HG03025 (cell line): ENCODE measurements at regions not wholly inside any gene's neighbourhood (a gene's known extent, or its start where the extent isn't known, plus 50 kb on each side); places are given as distances from the start of the nearest gene placed in this dataset.

Experiments used
- ATAC-seq: cut with Tn5 transposase; IDR thresholded peaks from one replicate; pipeline ENCODE4 v1.9.1; 2021; ENCODE audit warnings: mild to moderate bottlenecking, moderate library complexity; ENCODE audit not compliant: unreplicated experiment, low FRiP score

DNA sequence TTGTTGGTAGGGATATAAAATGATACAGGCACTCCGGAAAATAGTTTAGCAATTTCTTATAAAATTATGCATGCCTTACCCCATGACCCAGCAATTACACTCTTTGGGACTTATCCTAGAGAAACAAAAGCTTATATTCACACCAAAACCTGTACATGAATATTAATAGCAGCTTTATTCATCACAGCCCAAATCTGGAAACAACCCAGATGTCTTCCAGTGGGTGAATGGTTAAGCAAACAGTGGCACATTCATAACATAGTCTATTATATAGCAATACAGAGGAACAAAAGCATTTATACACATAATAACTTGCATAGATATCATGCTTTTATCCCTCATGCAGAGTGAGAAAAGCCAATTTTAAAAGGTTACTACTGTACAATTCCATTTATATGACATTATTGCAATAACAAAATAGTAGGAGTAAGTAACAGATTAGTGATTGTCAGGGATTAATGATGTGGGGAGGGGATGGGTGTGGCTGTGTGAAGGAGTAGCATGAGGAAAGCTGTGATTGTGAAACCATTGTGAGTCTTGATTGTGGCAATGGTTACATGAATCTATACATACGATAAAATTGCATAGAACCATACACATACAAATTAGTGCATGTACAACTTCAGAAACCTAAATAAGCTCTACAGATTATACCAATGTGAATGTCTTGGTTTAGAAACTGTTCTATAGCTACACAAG lies 363.1 kb upstream of the OR4E1 start:
- ATAC-seq: no peak

DNA sequence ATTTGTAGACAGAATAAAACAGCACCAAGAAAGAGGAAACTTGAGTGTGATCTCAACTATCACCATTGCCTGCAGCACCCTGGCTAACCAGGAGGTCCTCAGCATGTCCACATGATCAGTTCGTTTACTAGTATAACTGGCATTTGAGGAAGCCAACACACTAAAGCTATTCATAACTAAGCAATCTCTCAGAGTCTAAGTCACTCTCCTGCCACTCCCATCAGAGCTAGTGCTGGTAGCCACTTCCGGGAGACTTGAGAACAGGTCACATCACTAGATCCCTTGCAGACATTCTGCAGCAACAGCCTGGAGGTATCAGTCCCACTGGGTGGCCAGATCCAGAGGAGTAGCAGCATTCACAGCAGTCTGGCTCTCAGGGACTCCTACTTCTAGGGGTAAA lies 352.9 kb upstream of the OR4E1 start:
- no peak for ATAC-seq

DNA sequence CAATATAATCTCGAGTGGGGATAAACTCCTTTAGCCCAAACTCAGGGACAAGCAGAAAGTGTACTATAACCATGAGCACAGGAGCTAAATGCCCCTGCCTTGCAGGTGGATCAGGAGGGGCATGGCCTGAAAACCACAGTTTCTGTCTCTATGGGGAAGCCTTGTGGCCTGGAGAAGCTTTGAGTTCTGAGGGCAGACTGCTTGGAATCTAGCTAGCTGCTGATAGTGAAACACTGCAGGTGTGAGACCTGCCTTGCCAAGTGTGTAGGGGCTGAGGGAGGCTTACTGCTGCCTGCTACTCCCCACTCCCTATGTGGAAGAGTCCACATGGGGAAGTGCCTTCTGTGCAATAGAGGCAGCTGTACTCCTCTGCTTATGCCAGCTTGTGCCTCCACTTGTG lies 352.3 kb upstream of the OR4E1 start:
- ATAC-seq: no peak

DNA sequence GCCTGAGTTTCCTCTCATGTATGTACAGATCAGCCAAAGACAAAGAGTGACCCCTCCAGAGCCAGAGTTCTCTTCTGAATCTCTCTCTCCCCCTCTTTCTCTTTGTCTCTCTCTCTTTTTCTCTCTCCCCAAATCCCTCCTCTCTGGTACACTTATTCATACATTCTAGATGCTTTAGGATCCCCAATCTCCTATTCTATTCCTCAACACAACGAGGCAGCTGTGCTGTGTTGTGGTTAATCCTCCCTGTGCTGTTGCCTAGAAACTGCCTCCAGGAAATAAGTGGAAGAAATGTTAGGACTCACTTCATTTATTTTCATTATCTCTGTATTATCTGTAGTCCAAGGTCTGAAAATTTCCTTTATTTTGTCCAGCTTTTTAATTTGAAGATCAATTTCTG lies 350.5 kb upstream of the OR4E1 start:
- ATAC-seq: no peak

DNA sequence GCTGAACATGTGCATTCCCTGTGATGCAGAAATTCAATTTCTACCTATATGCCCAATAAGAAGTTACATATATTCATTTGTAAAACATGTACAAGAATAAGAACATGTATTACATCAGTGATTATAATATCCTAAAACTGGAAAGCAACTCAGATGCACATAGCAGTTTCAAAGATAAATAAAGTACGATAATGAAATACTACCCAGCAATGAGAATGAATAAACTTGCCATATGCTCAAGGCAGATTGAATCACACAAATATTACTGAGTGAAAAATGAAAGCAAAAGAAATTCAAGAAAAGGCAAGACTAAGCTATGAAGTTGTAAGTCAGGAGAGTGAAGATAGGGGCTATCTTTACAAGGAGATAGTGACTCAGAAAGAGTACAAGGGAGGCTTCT lies 345.3 kb upstream of the OR4E1 start:
- ATAC-seq: no peak

DNA sequence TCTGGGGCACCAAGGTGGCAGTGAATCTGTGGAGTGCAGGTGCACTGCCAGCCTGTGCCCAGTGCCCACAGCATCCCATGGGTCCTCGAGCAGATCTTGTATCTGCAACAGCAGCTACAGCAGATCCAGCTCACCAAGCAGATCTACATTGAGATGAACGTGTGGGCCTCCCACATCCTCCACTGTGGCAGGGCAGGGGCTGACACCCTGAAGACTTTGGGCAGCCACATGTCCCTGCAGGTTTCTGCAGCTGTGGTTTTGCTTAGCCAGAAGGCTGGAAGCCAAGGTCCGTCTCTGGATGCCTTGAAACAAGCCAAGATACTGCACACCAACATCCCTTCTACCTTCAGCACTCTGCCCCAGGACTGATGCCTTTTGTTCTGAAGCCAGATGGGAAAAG lies 338.8 kb upstream of the OR4E1 start:
- ATAC-seq: no peak

DNA sequence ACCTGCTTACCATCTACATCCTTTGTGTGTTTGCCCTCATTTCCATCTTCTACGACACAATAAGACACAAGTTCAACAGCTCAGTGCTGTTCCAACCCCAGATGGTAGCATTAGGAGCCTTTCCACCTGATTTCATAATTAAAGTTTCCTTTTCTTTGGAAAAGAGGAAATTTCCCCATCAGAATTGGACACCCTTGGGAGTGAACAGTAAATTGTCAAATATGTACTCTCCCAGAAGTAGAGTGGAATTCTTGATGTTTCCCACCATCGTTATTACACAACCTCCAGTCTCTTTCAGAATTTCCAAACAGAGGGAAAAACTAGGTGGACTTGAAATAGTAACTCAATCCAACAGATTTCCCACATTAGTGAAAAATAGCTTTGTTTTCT lies 337.6 kb upstream of the OR4E1 start:
- ATAC-seq: no peak

DNA sequence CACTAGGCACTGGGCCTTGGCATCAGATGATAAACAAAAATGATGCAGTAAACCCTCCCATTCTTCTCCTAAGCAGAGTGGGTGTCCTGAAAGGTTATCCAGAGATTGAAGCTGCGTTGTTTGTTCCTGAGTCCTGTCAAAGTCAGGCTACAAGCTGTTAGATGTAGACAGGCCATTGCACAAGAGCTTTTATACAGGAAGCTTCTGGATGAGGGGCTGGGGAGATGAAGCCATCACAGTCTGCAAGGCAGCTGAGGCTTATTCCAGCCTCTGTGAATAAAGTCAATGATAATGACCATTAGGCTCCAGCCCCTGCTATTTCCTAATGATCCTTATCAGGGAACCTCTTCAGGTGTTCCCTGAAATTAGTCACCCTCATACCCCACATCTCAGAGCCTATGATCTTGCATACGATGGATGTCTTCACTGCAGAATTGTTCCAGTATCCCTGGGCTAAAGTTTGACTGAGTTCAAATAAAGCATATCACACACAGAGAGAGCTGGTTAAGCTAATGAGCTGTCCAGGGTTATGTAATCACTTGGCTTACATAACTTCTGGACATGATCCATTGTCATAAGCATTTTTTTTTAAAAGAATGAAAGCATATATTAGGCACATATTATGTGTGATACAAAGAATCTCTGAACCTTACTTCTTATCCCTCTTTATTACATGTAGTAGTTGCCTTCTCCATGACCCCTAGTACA lies 337.1 kb upstream of the OR4E1 start:
- no peak for ATAC-seq

DNA sequence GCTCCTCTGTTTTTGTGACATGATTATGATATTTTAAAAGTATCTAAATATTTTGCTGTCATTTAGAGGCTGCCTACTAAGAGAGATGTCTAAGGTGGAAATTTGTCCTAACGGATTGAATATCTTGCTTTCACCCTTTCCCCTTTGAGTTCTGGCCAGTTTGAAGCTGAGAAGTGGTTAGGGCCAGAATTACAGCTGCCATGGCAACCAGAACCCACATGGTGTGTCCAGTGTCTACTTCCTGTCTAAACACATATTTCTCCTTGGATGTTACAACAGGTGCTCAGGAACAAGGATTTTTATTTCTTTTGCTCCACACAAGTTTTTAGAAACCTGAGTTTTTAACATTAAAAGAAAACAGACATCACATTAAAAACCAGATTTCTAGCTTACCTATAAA lies 335.1 kb upstream of the OR4E1 start:
- no peak for ATAC-seq

DNA sequence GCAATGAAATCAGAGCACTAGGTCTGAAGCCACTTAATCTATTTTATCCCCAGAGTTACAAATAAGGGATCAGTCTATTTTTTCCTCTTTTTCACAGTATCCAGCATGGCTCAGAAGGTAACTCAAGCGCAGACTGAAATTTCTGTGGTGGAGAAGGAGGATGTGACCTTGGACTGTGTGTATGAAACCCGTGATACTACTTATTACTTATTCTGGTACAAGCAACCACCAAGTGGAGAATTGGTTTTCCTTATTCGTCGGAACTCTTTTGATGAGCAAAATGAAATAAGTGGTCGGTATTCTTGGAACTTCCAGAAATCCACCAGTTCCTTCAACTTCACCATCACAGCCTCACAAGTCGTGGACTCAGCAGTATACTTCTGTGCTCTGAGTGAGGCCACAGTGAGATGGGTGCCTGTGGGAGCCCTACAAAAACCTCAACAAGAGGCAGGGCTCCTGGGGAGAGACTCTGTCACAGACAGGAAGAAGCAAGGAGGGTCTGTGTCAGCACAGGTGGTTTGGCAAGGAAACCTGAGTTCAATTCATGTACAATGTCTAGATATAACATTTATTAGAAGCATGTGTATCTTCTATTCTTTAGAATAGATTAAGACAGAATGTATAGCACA lies 334.3 kb upstream of the OR4E1 start:
- no peak for ATAC-seq

DNA sequence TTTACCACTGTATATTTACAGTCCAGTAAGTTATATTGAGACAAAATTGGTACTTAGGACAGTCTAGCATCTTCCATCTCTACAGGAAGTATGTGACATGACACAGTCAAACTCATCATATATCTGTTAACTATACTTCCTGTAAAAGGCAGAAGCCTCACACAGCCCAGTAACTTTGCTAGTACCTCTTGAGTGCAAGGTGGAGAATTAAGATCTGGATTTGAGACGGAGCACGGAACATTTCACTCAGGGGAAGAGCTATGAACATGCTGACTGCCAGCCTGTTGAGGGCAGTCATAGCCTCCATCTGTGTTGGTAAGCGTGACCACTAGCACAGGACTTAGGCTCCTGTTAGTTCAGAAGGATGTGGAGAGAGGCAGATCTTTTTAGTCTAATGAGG lies 333.7 kb upstream of the OR4E1 start:
- no peak for ATAC-seq

DNA sequence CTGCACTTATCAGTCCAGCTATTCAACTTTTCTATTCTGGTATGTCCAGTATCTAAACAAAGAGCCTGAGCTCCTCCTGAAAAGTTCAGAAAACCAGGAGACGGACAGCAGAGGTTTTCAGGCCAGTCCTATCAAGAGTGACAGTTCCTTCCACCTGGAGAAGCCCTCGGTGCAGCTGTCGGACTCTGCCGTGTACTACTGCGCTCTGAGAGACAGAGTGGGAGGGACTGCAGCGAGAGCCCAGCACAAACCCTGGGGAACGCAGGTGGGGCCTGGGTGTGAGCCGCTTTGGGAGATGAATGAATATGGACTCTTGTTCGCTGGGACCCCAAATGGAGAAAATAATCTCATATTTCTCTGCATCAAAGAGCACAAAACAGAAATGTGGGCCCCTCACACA lies 329.8 kb upstream of the OR4E1 start:
- ATAC-seq: no peak

DNA sequence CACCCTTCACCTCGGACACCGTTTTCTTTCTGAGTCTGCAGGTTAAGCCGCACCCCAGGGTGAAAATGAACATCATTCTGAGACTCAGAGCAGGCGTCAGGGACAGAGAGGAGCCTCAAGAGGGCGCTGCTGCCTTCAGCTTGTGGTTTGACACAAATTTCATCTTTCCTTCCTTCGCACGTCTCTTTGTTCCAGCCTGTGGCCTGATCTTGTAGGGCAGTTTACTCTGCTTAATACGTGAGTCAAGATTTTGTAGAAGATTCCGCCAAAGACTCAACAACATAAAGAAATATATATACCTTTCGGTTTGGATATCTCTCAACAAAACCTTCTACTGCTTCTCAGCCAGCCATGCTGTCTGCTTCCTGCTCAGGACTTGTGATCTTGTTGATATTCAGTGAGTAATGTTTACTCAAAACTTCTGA lies 329.3 kb upstream of the OR4E1 start:
- no peak for ATAC-seq

DNA sequence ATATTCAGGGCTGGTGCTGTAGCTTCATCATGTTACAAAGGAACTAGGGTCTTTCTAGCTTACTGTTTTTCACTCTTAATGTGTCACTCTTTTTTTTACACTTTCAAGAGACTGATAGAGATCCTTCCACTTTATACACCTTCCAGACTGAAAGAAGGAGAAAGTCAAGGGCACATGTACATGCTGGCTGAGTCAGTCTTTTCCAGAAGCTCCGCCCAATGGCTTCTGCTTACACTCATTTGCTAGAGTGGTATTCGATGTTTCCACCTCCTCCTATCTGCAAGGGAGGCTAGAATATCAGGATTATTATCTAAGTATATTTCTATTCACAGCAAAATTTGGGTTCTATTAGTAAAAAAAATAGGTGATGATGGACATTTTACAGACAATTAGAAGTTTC lies 325.8 kb upstream of the OR4E1 start:
- ATAC-seq: no peak

DNA sequence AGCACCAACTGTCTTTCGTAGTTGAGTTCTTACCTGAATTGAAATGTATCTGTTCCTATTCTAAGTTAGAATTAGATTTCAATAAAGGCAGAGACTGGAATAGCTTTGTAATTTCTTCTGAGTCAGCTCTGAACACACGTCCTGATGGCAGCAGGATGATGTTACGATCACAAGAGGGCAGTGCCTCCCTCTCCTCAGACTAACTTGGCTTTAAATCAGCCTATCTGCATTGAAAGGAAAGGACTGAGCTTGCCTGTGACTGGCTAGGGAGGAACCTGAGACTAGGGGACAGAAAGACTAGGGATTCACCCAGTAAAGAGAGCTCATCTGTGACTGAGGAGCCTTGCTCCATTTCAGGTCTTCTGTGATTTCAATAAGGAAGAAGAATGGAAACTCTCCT lies 323.7 kb upstream of the OR4E1 start:
- no peak for ATAC-seq

DNA sequence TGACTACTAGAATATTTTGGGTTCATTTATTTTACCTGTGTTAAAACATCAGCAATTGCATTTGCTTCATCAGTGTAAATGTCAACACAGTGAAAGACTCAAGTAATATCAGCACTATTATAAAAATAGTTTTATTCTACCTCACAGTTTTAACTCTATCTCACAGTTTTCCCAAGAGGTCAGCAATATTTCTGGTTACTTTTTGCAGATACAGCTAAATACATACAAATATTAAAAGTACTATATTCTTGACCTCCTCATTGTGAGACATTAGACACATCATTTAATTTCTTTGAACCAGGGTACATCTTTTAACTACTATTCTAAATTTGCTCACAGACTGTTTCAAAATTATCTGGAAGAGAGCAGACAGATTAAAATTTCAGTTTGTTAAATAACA lies 321.7 kb upstream of the OR4E1 start:
- ATAC-seq: no peak

DNA sequence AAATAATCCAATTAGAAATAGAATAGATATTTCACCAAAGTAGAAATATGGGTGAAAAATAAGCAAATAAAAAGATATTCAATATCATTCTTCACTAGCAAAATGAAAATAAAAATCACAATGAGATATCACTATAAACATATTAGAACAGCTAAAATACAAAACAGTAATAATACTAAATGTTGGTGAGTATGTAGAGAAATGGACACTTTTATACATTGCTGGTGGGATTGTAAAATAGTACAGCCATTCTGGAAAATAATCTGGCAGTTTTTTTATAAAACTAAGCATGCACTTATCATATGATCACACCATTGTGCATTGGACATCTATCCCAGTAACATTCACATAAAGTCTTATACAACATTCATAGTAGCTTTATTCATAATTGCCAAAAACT lies 320.2 kb upstream of the OR4E1 start:
- ATAC-seq: no peak

DNA sequence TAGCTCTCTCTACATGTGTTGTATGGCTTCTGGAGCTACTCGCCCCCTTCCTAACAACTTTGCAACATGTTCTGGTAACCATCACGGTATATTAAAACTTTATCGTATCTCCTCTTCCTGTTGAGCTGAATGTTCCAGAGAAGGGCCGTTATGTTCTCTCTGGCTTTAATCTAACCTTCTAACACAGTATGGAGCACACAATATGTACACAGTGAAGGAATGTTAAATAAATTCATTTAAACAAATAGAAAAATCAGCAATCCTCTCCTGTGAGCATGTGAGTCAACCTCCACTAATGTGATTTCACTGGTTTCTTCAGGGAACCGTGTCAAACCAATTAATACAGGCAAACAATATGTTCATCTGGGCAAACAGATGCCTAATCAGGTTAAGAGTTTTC lies 319.5 kb upstream of the OR4E1 start:
- no peak for ATAC-seq

DNA sequence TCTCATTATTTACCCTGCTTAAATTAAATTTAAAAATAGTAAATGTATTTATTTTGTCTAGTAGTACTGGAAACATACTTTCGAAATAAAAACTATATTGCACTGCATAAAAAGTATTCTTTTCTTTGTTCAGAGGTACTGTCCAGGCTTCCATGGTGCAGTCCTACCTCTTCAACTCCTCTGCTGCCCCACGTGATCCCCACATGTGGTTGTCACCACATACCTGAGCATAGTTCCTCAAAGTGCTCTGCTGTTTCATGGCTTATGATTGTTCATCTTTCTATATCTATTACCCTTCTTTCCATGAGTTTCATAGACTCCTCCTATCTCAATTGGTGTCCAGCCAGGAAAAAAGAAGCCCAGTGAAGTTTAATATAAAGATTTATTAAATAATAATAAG lies 317.5 kb upstream of the OR4E1 start:
- ATAC-seq: no peak

DNA sequence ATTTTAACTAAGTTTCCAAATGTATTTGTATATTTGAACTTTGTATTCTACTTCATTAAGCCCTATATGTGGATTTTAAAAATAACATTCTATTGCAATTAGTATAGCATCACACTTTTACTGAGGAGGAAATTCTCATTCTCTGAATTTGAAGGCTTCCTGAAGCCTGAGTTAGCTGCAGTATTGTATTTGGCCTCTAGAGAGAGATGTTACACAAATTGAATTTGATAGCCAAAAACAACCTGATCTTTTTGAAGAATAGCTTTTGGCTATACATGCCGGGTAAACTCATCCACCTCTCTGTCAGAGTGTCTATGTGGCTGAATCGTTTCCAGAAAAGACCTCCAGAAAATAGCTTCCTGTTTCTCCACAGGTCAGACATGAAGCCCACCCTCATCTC lies 316.5 kb upstream of the OR4E1 start:
- no peak for ATAC-seq

DNA sequence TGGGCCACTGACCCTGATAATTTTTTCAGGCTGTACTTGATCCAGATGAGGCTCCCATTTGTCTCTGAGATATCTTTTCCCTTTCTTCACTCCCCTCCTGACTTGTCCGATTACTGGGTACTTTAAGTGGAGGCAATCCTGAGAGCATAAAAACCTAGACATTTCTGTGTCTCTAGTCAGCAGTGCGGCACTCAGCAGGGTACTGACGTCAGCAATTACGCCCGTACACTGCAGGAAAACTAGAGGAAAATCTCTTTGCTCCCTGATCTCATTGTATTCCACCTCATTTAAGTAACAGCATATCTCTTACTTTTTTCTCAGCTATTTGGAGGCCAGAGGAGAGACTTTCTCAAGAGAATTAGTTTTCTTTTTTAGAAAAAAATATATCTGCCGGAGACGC lies 315.5 kb upstream of the OR4E1 start:
- ATAC-seq: no peak

DNA sequence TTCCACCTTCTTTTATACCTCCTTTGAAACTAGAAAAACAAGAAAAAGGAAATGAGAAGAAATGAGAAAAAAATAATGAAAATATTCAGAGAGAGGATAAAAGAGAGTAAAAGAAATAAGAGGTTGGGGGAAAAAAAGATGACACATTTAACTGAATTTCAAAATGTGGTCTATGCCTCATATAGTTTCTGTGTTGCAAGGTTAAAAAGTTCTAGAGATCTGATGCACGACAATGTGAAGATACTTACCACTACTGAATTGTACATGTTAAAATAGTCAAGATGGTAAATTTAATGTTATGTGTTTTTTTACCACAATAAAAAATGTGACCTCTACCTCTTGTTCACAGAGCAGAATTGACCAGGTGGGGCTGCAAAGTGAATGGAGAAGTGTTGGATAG lies 314.8 kb upstream of the OR4E1 start:
- no peak for ATAC-seq
